Suppressor macrophage treated with lipopolysaccharide for 4 hours (primary cell): ENCODE measurements at regions not wholly inside any gene's neighbourhood (a gene's known extent, or its start where the extent isn't known, plus 50 kb on each side); places are given as distances from the start of the nearest gene placed in this dataset.

Experiments used
- DNase-seq: peaks from one replicate; pipeline ENCODE4 v3.0.0-alpha.2; 2020

DNA sequence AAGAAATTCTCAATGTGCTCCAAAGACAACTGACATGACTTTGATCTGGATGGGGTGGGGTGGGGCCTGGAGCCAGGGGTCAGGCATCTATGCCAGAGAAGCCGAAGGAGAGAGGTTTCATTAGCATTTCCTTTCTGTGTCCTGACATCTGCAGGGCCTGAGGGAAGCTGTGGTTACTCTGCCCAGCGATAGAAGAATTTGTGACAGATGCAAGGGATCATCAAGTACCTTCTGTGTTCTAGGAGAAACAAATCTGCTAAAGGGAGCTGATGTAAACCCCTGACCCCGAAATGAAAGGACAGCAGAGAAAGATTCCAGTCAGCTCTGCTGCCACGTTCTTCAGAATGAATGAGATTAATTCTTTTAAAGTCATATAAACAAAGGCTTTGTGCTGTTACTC, 335.7 kb downstream of the PRELID2 start:
- no peak for DNase-seq

DNA sequence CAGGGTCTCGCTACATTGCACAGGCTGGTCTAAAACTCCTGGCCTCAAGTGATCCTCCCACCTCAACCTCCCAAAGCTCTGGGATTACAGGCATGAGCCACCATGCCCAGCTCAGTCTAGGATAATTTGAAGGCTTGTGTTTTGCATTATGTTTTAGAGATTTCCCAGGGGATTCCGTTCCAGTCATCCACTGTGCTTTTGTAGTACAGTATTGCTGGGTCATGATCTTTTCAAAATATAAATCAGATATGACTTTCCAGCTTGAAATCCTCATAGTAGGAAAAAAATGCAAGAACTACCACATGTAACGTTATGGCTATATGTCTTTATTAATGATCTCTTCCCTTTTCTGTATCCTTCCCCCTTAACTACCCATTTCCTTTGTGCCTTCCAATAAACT, 338.1 kb downstream of the PRELID2 start:
- DNase-seq, result no peak

GRCh38 chr5:145495741-145496140, 339.4 kb downstream of the PRELID2 start:
- no peak for DNase-seq

GRCh38 chr5:145495196-145495595, 339.9 kb downstream of the PRELID2 start:
- DNase-seq, result no peak

DNA sequence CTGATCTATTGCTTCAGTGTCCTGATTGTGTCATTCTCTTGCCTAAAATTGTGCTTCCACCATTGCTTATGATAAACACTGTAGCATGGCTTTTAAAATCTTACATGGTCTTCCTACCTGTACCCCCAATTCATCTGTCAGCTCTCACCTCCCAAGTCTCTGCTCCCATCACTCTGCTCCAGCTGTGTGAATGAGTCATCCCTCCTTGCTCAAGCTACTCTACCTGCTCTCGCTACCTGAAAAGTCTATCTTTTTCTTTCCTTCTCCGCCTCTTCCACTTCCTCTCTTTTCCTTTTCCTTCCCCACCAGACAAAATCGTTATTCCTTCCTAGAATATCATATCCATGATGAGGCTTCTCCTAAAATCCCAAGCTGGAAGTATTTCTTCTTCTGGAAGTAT, 341.7 kb downstream of the PRELID2 start:
- no peak for DNase-seq

DNA sequence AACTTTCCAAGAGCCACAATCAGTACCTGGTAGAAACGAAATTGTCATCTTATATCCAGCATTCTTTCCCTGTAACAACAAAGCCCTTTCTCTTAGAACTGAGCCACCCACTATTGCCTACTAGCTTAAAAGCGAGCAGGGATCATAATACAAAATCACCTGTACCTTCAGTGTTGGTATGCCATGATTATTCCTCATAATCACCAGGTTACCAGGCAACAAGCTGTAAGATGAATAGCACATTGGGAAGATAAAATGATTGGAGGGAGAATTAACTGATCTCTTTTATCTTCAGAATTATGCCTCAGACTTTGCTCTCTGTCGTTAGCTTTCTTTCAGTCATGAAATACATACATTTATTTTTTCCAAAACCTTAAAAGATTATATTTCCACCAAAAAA, 345.6 kb downstream of the PRELID2 start:
- DNase-seq, result no peak

DNA sequence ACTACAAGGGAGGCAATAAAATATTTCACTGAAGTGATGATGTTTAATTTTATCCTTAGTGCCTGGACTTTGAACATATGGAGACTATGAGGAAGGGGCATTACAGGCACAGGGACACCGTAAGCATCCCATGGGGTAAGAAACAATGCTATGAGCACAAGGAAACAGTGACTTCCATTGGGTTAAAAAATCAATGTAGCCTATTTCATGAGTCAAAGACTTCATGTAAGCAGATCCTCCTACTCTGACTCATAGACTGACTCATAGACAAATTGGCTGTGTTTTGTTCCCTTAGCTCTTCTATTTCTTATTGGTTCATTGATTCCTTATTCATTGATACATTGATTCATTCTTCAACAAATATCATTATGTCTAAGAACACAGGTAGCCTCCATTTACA, 351.0 kb downstream of the PRELID2 start:
- DNase-seq, result no peak

GRCh38 chr5:145483212-145483611, 351.9 kb downstream of the PRELID2 start:
- DNase-seq, result no peak

DNA sequence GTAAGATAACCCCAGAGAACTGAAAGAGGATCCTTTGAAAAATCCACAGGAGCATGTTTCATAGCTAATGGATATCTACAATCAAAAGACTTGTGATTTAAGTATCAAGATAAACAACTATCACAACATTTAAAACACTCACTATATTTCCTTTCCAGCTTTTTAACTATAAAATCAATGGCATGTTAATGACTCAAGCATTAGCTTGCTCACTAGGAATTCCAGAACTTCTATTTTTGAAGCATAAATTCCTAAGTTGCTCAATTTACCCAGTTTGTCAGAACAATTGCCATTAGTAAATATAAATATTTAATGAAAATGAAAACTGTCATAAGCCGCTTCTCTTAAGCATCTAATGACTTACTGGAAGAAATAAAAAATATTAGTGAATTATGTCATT, 355.3 kb downstream of the PRELID2 start:
- no peak for DNase-seq

GRCh38 chr5:145479271-145479670, 355.9 kb downstream of the PRELID2 start:
- DNase-seq, result no peak

DNA sequence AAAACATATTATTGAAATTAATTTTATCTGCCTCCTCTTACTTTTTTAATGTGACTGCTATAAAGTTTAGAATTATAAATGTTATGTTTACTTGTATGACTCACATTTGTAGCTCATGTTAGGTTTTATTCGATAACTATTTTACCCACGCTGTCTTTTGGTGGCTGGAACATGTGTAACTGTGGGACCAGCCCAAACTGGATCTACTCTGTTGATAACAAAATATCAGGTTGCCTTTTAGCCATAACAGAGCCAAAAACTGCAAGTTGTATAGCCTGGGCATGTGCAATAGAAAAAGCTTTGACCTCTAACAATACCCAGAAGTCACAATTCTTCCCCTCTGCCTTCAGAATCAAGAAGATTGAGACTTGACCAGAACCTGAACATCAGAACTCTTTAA, 356.5 kb downstream of the PRELID2 start:
- no peak for DNase-seq

DNA sequence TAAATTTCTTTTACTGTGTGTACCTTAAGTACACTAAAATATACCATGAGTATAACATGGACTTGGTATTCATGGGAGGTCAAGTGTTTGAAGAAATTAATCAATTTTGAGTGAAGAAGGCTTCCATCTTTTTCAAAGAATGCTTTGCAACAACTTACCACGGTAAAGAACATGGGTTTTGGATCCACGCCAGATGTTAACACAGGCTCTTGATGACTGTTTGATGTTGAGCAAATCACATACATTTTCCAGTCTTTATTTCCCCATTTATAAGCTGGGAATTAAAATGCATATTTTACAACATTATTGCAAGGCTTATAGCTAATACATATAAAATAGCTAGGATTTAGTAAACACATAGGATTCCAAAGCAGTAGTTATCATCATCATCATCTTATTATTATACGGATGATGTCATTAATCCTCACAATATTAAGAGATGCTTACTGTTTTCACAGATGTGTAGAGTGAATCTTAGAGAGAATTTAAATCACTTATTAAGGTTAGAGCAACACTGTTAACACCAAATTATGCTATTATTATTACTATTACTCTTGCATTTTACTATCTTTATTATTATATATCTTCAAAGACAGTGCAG, 362.0 kb downstream of the PRELID2 start:
- no peak for DNase-seq

DNA sequence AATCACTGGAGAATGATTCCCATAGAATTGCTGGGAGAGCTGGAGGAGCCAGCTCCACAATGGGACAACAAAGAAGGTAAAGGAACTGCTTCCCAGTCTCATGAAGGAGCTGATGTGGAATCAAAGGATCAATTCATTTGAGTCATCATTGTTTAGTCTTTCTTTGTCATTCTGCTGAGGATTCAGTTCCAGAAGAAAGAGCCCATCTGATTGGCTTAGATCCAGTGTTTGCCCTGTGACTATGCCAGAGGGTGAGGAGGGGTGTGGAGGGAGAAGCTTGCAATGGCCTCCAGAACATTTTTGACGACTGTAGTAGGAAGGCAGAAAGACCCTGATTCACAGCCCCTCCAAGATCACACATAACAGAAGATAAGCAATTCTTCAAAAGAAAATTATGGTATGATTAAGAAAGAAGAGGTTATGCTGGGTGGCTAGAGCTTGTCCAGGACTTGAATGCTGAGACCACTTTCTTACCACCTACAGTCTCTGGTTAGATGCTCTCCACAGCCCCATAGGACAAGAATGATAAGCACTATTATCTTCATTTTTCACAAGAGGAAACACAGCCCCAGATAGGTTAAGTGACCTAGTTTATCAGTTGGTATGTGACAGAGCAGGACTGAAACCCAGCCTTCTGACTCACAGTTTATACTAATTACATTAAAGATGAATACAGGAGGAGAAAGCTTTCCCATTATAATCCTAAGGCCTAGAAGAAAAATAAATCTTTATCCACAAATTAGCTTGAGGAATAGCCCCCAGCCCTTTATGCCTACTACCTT, 363.1 kb downstream of the PRELID2 start:
- DNase-seq, result no peak

- DNase-seq, result no peak
Observed at GRCh38 chr5:145471026-145471425, 364.1 kb downstream of the PRELID2 start.

GRCh38 chr5:145470396-145470979, 364.7 kb downstream of the PRELID2 start:
- no peak for DNase-seq

DNA sequence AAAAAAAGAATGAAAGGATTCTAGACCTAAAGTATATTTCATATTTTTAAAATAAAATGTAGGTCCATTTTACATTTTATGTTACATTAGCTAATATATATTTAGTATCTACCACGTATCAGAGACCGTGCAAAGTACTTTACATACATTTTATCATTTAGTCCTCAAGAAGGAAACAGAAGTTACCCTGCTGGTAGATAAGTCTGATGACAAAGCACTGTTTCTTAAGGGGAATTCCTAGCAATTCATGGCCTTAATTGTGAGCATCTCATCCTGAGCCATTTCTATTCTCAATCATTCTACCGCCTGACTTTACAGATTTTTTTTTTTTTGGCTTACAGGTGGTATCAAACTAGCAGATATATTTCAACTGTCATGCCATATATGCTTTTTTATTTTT, 367.7 kb downstream of the PRELID2 start:
- no peak for DNase-seq

- DNase-seq, result no peak
Observed at GRCh38 chr5:145466533-145466932, 368.6 kb downstream of the PRELID2 start.

GRCh38 chr5:145465474-145466263, 369.5 kb downstream of the PRELID2 start:
- no peak for DNase-seq

- DNase-seq, result no peak
Observed at GRCh38 chr5:145464171-145464570, 371.0 kb downstream of the PRELID2 start.

- DNase-seq, result no peak
Observed at GRCh38 chr5:145463634-145464033, 371.5 kb downstream of the PRELID2 start.

GRCh38 chr5:145462525-145462924, 372.6 kb downstream of the PRELID2 start:
- DNase-seq, result no peak

DNA sequence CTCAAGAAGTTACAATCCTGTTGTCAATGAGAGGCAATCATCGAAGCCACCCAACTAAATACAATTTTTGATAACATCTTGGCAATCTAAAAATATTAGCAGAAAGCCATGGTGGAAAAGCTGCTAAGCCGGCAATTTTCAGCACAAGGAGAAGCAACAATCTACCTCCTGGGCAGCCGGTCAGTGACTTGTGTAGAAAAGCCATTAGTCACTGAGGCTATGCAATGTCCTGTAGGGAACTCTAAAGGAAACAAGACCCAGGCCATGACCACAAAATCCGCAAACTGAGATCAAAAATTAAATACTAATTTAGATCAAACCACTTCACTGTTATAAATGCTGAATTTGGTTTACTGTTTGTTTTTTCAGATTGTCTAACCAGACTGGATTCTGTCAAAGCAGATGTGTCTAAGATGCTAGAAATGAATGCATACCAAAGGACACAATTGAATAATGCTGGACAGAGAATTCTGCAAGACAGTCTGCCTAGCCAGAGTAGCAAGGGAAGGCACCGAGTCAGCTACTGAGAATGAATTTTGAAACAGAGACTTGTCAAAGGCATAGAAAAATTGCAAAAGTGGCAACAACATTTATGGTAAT, 384.8 kb downstream of the PRELID2 start:
- DNase-seq, result no peak

- no peak for DNase-seq
Observed at GRCh38 chr5:145449794-145450193, 385.3 kb downstream of the PRELID2 start.
